Activated B cell treated with CpG ODN at 0.5 μM for 24 hours (primary cell): ENCODE measurements at regions not wholly inside any gene's neighbourhood (a gene's known extent, or its start where the extent isn't known, plus 50 kb on each side); places are given as distances from the start of the nearest gene placed in this dataset.

Experiments used
- ATAC-seq: fragments of 200-7000 bp; cut with Tn5 transposase; one replicate; pipeline ENCODE4 v1.10.0; 2021; ENCODE audit warnings: low read depth, mild to moderate bottlenecking, moderate library complexity
- CTCF ChIA-PET: fragments of 350-600 bp; sonication (Branson Sonifier 250); formaldehyde crosslinking; loops from one replicate; lab custom pipeline; 2021; ENCODE audit warnings: antibody characterized with exemption; lab: Charles Lee
- POLR2A ChIA-PET: fragments of 350-600 bp; sonication (Branson Sonifier 250); formaldehyde crosslinking; loops from one replicate; lab custom pipeline; 2021; ENCODE audit warnings: antibody characterized with exemption; lab: Charles Lee
- DNase-seq: peaks from one replicate; pipeline ENCODE4 v3.0.0; 2022
- H3K27ac Mint-ChIP-seq: one replicate; pipeline ENCODE4 v1.8.0; 2020; ENCODE audit warnings: mixed read lengths
- H3K27me3 Mint-ChIP-seq: one replicate; pipeline ENCODE4 v1.8.0; 2021; ENCODE audit warnings: mixed read lengths
- H3K36me3 Mint-ChIP-seq: one replicate; pipeline ENCODE4 v1.8.0; 2021; ENCODE audit warnings: low read depth, mixed read lengths
- H3K4me1 Mint-ChIP-seq: one replicate; pipeline ENCODE4 v1.8.0; 2021; ENCODE audit warnings: mixed read lengths
- H3K4me3 Mint-ChIP-seq: one replicate; pipeline ENCODE4 v1.8.0; 2020; ENCODE audit warnings: mild to moderate bottlenecking, mixed read lengths
- H3K9me3 Mint-ChIP-seq: one replicate; pipeline ENCODE4 v1.8.0; 2020; ENCODE audit warnings: mixed read lengths
- CTCF ChIP-seq: fragments of 200-600 bp; IDR thresholded peaks from one replicate; pipeline ENCODE4 v1.8.0; 2022; ENCODE audit warnings: antibody characterized with exemption, mild to moderate bottlenecking
- intact Hi-C: fragments of 100-400 bp; cut with micrococcal nuclease; formaldehyde crosslinking; loops from one replicate; pipeline ENCODE4 v1.15.1; 2024

DNA sequence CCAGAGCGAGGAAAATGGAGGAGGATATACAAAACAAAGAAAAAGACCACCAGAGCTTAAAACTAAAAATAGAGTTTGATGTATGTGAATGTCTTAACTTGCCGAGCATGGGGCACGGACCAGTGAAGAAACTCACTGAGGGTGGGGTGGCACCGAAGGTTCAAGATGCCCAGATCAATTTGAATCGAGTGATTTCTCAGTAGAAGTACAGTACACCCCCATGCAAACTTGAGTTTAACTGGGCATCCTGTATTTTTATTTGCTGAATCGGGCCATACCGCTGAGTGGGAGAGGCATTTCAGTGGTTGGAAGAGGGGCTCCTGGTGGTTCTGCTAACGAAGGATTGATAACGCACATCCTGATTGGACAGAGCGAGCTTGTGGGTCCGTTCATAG lies 81.7 kb downstream of the ANKRD60 start:
- POLR2A ChIA-PET = no interaction called here
- Mint-ChIP-seq H3K36me3 (no peaks in the 10 kb centered on the region), H3K4me1 (peaks cover 8% of the 10 kb centered on the region), H3K4me3 (no peak overlapping the region), H3K27me3 (peaks cover 50% of the 10 kb centered on the region), H3K9me3 (peaks cover 9% of the 10 kb centered on the region), H3K27ac (no peak overlapping the region)
- ATAC-seq = no peak
- DNase-seq = no peak
- CTCF ChIA-PET = no interaction called here
- TF ChIP-seq CTCF = no peak
- intact Hi-C loops = no loop called here

DNA sequence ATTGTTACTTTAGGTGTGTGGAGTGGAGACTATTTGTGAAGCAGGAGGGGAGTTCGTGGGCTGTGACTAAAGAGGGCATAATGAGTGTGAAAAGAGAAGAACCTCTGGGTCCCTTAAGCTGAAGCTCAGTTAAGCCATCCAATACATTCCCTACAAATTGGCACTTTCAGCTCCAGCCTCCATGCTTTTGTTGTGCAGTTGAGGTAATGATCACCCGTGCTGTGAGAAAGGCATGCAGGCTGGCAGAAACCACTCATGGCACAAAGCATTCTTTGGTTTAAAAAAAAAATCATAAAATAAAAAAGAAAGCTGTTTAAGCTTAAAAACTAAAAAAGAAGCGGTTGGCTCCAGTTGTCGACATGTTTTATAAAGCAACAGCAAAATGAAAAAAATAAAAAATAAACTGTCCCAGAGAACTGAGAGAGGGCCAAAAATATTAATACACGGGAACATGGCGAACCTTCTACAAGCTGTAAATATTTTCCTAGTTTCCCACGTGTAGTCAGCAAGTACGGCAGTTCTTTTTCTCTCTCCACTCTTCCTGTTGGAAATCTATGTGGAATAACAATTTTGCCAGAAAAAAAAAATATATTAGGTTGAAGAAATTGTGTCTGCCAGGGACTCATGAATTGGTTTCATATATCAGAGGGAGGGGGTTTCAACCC lies 82.2 kb downstream of the ANKRD60 start:
- H3K4me3 Mint-ChIP-seq = no peak overlapping the region
- H3K27ac Mint-ChIP-seq = no peak overlapping the region
- no peaks in the 10 kb centered on the region for H3K36me3 Mint-ChIP-seq
- intact Hi-C loops = no loop called here
- H3K4me1 Mint-ChIP-seq = peaks cover 8% of the 10 kb centered on the region
- ATAC-seq (no peak), DNase-seq (no peak)
- ChIA-PET POLR2A (no interaction called here), CTCF (no interaction called here)
- peaks cover 9% of the 10 kb centered on the region for H3K9me3 Mint-ChIP-seq
- peaks cover 48% of the 10 kb centered on the region for H3K27me3 Mint-ChIP-seq
- TF ChIP-seq CTCF = no peak

DNA sequence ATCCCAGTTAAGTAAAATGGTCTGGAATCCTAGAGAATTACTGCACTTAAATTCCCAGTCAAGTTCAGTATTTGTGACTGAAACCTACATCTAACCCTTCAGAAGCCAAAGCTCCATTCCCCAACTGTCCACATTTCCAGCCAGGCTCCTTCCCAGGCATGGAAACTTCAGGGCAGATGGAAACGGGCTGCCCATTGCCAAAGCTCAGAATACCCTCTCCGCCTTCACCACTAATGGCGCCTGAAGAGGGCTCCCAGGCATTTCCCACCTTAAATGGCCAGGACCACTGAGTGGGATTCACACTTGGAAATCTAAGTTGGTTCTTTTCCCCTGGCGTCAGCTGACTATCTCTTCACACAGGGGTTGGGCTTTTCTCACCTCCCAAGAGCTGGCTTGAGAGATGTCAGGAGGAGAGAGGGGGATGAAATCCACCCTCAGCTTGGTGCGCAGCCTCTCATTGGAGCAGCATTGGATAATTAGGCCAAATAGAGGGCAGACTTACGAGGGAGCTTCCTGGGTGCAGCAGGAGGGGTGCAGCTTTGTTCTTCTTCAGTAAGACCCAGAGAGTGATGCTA lies 82.9 kb downstream of the ANKRD60 start:
- CTCF ChIA-PET = no interaction called here
- no peak for TF ChIP-seq CTCF
- H3K27ac Mint-ChIP-seq = no peak overlapping the region
- no peak overlapping the region for H3K4me3 Mint-ChIP-seq
- H3K9me3 Mint-ChIP-seq = peaks cover 9% of the 10 kb centered on the region
- peaks cover 4% of the 10 kb centered on the region for H3K4me1 Mint-ChIP-seq
- POLR2A ChIA-PET = no interaction called here
- DNase-seq (no peak), ATAC-seq (no peak)
- H3K27me3 Mint-ChIP-seq = peaks cover 45% of the 10 kb centered on the region
- no peaks in the 10 kb centered on the region for H3K36me3 Mint-ChIP-seq
- intact Hi-C loops = no loop called here

DNA sequence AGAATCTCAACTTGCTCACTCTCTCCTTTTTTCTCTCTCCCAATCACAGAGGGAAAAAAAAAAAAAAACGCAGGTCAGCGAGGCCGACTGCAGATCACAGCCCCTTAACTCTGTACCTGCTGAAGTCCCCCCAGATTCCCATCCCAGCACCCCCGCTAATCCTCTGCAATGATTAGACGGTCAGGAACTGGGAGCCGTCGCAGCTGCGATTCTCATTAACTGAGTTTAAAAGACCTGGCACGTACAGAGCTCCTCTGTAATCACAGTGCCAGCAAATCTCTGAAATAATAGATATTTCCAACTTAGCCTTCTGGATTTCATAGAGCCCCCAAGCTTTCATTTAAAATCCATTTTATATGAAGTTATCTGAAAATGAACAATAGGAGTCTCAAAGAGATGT lies 84.4 kb downstream of the ANKRD60 start:
- H3K27me3 Mint-ChIP-seq = peaks cover 41% of the 10 kb centered on the region
- no peak overlapping the region for H3K27ac Mint-ChIP-seq
- POLR2A ChIA-PET = no interaction called here
- TF ChIP-seq CTCF = no peak
- no peak overlapping the region for H3K4me3 Mint-ChIP-seq
- H3K9me3 Mint-ChIP-seq = peaks cover 9% of the 10 kb centered on the region
- no peaks in the 10 kb centered on the region for H3K4me1 Mint-ChIP-seq
- ATAC-seq = no peak
- CTCF ChIA-PET = no interaction called here
- DNase-seq = no peak
- intact Hi-C loops = no loop called here
- no peaks in the 10 kb centered on the region for H3K36me3 Mint-ChIP-seq

- DNase-seq (no peak), ATAC-seq (no peak)
- no peaks in the 10 kb centered on the region for H3K36me3 Mint-ChIP-seq
- ChIA-PET CTCF (no interaction called here), POLR2A (no interaction called here)
- intact Hi-C loops = no loop called here
- no peak for TF ChIP-seq CTCF
- H3K4me1 Mint-ChIP-seq = no peaks in the 10 kb centered on the region
- peaks cover 9% of the 10 kb centered on the region for H3K9me3 Mint-ChIP-seq
- peaks cover 40% of the 10 kb centered on the region for H3K27me3 Mint-ChIP-seq
- H3K4me3 Mint-ChIP-seq = no peak overlapping the region
- no peak overlapping the region for H3K27ac Mint-ChIP-seq
Measured at GRCh38 chr20:58143531-58143930, 84.9 kb downstream of the ANKRD60 start.
